GM12872 (cell line): ENCODE measurements at regions not wholly inside any gene's neighbourhood (a gene's known extent, or its start where the extent isn't known, plus 50 kb on each side); places are given as distances from the start of the nearest gene placed in this dataset.

ENCODE experiments used
- CTCF ChIP-seq: IDR thresholded peaks from 3 replicates; pipeline ENCODE4 v1.5.1; 2011; ENCODE audit warnings: low read depth, mild to moderate bottlenecking, low read length, moderate library complexity; ENCODE audit not compliant: insufficient read depth

DNA sequence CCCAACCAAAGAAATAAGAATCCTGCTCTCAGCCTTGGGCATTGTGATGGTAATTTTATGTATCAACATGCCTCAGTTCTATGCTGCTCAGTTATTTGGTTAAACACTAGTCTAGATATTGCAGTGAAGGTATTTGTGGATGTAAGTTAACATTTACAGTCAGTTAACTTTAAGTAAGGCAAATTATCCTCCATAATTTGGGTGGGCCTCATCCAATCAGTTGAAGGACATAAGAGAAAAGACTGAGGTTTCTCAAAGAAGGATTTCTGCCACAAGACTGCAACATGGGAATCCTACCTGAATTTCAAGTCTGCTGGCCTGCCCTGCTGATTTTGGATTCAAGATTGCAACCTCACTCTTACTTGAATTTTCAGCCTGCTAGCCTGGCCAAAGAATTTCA is 975.5 kb upstream of the ACVR2A start:
- TF ChIP-seq CTCF = no peak

DNA sequence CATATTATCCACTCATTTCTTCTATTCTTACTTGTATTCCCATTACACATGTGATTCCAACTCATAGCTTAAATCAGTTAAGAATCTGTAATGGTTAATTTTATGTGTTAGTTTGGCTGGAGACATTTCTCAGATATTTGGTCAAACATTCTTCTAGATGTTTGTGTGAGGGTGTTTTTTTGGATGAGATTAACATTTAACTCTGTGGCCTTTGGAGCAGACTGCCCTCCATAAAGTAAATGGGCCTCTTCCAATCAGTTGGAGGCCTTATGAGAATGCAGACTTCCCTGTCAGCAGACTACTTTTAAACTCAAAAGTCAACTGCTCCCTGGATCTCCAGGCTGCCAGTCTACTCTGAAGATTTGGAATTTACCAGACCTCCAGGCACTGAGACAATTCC is 976.8 kb upstream of the ACVR2A start:
- TF ChIP-seq CTCF = no peak

DNA sequence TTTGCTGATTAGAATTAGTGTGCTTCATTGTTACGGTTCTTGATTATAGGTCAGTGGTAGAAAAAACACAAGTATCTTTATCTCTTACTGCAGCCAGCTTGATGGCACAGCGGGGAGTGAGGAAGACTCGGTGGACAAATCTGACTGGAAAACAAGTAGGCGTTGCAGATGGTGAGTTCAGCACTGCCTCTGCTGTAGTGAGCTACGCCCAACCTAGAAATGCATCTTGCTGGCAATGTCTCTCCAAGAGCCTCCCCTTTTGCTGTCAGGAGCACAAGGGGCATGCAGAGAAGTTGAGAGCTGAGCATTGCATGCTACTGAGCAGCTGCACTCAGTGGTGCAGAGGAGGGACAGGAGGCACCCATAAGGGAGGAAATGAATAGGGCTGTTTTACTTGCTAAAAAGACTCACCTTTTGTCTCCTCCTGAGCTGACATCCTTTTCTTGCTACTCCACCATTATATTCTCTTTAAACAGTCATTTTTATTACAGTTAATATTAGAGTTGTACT is 977.3 kb upstream of the ACVR2A start:
- TF ChIP-seq CTCF = no peak

DNA sequence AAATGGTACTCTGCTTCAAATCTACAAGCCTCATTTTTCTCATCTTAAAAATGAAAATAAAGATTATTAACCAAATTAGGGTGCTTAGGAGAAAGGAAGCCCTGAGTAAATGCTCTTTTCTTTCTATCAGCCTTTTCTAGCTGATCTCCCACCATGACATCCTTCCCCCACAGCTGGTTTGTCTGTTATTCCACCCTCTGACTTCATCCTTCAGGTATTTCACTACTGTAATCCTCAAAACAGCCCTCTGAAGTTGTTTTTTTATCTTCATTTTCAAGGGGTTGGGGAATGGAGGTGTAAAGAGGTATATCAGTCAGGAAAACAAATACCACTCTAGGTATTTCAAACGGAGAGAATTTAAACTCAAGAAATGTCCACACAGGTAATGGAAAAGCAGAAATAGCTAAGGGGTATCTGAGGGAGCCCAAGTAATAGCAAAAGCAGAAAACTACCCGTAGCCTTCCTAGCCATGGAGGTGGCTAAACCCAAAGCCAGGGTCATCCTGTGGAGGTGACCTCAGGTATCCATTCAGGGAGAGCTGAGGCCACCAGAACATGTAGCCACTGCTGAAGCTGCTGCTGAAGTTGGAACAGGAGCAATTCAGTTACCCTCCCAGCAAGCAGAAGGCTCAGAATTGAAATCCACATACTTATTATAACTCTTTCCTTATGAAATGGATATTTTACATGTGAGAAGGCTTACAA is 990.9 kb upstream of the ACVR2A start:
- no peak for TF ChIP-seq CTCF

- TF ChIP-seq CTCF = no peak
Measured at GRCh38 chr2:146852661-146853060, 992.2 kb upstream of the ACVR2A start.

DNA sequence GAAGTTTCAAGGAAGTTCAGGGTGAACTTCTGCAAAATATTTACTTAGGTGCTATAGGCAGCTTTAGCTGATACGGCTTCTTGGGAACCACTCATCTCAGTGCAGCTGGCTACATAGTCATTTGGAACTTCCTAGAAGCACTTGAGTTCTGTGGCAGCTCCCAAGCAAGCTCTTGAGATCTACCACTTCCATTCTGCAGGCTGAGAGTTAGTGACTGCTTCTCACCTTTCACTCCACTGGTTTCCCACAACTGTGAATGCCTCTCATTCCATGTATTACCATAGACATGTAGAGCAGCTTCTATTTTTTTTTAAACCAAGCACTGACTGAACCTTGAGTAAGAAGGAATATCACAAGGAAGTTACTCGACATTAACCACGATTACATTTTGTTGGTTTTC is 994.1 kb upstream of the ACVR2A start:
- no peak for TF ChIP-seq CTCF

DNA sequence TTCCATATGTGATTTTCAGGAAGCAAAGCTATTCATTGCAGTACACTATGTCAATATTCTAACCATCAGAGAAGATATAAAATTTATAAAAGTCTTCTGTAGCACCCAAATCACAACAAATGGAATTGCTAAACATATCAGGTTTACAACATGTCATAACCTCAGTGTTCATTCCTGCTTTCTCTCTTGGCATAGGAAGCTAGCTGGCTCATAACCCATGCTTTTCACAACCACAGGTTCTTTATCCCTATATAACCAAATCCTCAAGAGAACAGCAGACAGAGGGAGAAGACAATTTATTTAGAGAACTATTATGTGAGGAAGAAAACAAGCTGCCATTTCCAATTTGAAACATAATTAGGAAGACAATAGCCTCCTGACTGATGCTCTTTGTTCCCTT is 997.0 kb upstream of the ACVR2A start:
- TF ChIP-seq CTCF = no peak
